ENCODE measurements at regions not wholly inside any gene's neighbourhood (a gene's known extent, or its start where the extent isn't known, plus 50 kb on each side); places are given as distances from the start of the nearest gene placed in this dataset.

DNA sequence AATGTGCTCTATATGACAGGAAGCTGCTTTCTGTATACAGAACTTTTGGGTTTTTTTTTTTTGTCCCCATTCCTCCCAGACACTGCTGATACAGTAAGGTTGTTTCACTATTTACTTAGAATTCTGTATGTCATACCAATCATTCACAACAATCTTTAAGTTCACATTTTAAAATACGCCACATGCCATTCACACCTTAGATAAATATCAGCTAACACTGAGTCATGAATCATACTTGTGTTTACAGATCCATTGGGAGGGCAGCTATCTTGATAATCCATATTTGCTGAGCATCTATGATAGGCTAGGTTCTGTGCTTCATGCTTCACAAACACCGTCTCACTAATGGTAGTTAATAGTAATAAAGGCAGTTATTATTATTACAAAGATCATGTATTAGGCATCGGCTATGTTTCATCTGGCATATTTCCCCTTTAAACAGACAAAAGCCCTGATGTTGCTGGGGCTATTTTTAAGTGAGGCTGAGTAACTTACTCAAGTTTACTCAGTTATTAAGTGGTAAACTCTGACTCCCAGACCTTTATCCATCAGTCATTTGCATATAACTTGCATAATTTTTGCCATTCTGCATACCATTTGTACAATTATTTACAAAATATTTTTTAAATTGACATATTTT lies 152.2 kb upstream of the HMHB1 start:
- H3K36me3 Mint-ChIP-seq, result no peaks in the 10 kb centered on the region
- peaks cover 0 to 2% of the 10 kb centered on the region in 2 donors for H3K27me3 Mint-ChIP-seq
- H3K27ac Mint-ChIP-seq, result no peak overlapping the region
- peaks cover 2% of the 10 kb centered on the region for H3K9me3 Mint-ChIP-seq
- DNase-seq (ENCODE audit: low spot score), result no peak
- peaks cover 5 to 7% of the 10 kb centered on the region in 2 donors for H3K4me1 Mint-ChIP-seq (ENCODE audit: low read depth in 2 of 2)
- no peak overlapping the region for H3K4me3 Mint-ChIP-seq
- ATAC-seq, result no peak

DNA sequence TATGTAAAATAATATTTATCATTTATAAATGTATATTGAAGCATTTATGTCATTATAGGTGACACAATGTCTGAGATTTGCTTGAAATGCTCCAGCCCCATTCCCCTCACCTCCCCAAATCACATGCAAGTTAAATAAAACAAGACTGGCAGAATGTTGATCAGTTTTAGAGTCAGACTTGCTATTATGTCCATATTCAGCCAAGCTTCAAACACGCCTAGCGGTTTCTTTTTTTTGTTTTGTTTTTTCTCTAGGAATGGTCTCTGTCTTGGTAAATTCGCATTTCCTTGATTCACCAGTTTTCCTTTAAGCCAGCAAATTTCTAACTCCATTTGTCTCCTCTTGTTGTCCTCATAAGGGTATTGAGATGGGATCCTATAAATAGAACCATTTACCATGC lies 153.0 kb upstream of the HMHB1 start:
- Mint-ChIP-seq H3K36me3 (no peaks in the 10 kb centered on the region), H3K27ac (no peak overlapping the region), H3K9me3 (peaks cover 2% of the 10 kb centered on the region), H3K4me3 (no peak overlapping the region), H3K4me1 (ENCODE audit: low read depth in 2 of 2) (peaks cover 5 to 7% of the 10 kb centered on the region in 2 donors), H3K27me3 (peaks cover 0 to 2% of the 10 kb centered on the region in 2 donors)
- DNase-seq (ENCODE audit: low spot score), result no peak
- ATAC-seq, result no peak

DNA sequence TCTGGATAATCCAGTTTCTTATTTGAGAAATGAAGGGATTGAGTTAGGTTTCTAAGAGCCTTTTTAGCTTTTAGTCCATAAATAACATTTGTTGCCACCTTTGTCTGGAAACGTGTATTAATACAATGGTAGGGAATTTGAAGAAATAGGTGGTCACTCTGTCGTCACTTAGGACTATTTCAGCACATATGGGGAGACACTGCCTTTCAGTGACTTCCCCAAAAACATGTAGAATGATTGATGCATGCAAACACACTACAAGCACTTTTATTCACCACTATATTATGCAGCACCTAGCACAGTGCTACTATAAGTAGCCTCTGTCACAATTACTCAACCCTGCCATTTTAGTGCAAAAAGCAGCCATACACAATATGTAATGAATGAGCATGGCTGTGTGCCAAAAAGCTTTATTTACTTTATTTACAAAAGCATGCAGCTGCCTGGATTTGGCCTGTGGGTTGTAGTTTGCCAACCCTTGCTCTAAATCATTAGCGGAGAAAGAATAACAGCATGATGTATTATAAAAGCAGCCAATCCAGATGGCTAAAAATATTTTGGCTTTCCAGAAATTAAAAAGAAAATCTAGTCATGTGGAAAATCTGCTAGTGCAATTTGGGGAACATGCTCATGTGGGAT lies 154.2 kb upstream of the HMHB1 start:
- peaks cover 14 to 19% of the 10 kb centered on the region in 2 donors for H3K4me1 Mint-ChIP-seq (ENCODE audit: low read depth in 2 of 2)

DNA sequence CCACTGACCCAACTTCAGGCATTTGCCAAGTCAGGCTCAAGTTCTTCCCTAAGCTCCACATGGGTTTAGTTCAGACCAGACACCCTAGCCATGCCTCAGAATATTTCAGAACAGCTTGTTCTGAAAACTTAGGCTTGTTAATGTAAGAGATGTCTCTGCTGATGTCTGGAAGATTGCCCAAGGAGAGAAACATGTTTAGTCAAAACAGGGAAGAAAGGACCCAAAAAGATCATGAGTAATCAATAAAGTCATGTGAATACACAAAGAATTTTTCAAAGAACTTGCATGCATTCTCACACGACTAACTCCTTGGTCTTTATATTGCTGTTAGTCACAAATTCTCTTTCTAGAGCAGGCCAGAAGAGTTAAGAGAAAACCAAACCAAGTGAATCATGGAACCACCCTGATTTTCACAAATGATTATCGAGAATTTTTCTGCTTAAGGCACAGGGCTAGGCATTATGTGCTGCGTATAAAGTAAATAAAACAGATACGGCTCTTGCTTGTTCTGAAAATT lies 158.1 kb upstream of the HMHB1 start:
- Mint-ChIP-seq H3K9me3 (no peaks in the 10 kb centered on the region), H3K36me3 (no peaks in the 10 kb centered on the region), H3K4me1 (ENCODE audit: low read depth in 2 of 2) (peaks cover 27 to 33% of the 10 kb centered on the region in 2 donors), H3K27ac (peak overlapping the region; percentile 5 to 36), H3K4me3 (no peak overlapping the region), H3K27me3 (no peaks in the 10 kb centered on the region)
- DNase-seq (ENCODE audit: low spot score) (no peak), ATAC-seq (no peak)

More for the DNA sequence above, 154.2 kb upstream of the HMHB1 start:
- Mint-ChIP-seq H3K9me3 (peaks cover 2% of the 10 kb centered on the region), H3K27ac (no peak overlapping the region), H3K36me3 (no peaks in the 10 kb centered on the region), H3K27me3 (peaks cover 0 to 2% of the 10 kb centered on the region in 2 donors), H3K4me3 (no peak overlapping the region)
- DNase-seq (ENCODE audit: low spot score) (no peak), ATAC-seq (no peak)

DNA sequence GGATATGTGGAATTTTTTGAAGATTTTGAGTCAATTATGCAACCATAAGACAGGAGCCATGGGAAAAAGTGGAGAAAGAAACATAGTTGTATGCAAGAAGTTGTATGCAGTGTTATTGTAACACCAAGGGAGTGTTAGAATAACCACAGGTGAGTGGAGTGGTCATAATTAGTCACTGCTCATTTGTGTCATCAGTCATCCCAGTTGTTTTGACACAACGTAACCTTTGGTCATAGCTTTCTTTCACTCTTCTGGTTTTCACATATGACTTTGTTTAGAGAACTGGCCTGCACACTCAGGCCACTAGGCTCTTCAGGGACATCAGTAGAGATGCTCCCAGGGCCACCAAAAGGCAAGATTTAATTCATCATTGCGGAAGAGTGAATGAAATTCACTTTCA lies 158.7 kb upstream of the HMHB1 start:
- ATAC-seq (peak; percentile 85 to 89), DNase-seq (ENCODE audit: low spot score) (no peak)
- peak overlapping the region; percentile 16 for H3K4me3 Mint-ChIP-seq

DNA sequence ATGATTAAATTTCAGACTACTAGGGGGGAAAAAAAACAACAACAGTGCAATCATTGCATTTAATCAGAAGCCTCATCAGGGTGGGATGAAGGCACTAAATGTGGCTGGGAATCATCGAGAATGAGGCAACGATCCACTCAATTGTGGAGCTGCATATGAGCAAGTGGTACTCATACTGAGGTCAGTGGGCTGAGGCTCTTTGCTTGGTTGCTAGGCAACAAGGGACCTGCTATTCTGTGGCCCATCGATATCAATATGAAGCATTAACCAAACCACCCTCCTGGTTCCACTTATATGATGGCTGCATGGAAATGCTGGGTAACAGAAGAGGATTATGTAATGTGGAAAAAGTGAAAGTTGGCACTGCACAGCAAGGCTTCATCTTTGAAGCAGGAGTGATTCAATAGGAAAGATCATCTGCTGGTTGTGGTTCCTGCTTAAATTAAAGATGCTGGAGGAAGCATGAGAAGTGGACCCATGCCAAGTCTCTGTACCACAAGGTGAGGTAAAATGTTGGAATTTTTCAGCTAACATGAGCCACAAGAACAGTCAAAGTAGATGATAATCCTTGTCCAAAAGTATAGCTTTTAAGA lies 159.8 kb upstream of the HMHB1 start:
- Mint-ChIP-seq H3K4me3 (peak overlapping the region; percentile 45), H3K27ac (peak overlapping the region; percentile 5 to 57), H3K27me3 (no peaks in the 10 kb centered on the region), H3K36me3 (no peaks in the 10 kb centered on the region), H3K4me1 (ENCODE audit: low read depth in 2 of 2) (peaks cover 33 to 37% of the 10 kb centered on the region in 2 donors), H3K9me3 (no peaks in the 10 kb centered on the region)
- DNase-seq (ENCODE audit: low spot score) (no peak), ATAC-seq (peak; percentile 67 to 73)

More for the DNA sequence above, 158.7 kb upstream of the HMHB1 start:
- Mint-ChIP-seq H3K9me3 (no peaks in the 10 kb centered on the region), H3K27ac (peak overlapping the region; percentile 5 to 36), H3K36me3 (no peaks in the 10 kb centered on the region), H3K4me1 (ENCODE audit: low read depth in 2 of 2) (peaks cover 32 to 37% of the 10 kb centered on the region in 2 donors), H3K27me3 (no peaks in the 10 kb centered on the region)

DNA sequence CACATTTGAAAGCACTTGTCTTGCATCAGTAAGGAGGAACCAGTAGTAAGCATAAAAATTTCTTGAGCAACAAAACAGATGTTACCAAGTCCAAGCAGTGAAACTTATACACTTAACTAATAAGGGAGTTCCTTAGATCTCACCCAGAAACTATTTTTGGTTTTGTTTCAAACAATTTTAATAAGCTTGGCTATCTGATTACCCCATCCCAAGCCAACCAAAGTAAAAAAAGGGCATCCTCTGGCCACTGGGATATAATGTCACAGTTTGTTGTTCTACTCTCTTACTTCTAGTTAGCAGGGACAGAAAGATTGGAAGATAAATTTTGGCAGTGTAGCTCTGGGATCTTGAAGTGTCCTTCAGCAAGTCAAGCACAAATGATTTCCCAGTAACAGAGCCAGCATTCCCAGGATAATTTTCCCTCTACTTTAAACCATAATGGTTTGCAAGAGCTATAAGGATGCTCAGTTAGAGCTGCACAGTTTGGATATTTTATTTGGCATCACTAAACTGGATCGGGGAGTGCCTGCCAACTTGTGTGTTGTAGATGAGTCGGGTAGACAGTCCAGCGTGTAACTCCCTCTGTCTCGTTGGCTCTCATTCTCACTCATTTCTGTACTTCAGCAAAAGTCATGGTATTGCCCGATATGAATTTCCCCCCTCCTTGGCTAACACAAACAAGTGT lies 161.9 kb upstream of the HMHB1 start:
- no peaks in the 10 kb centered on the region for H3K36me3 Mint-ChIP-seq
- H3K27ac Mint-ChIP-seq, result peak overlapping the region in 1 of 2 donors; percentile 59
- peak overlapping the region; percentile 9 for H3K4me3 Mint-ChIP-seq
- H3K27me3 Mint-ChIP-seq, result no peaks in the 10 kb centered on the region
- ATAC-seq, result peak in 1 of 2 donors; percentile 57
- no peaks in the 10 kb centered on the region for H3K9me3 Mint-ChIP-seq
- no peak for DNase-seq (ENCODE audit: low spot score)
- peaks cover 36 to 37% of the 10 kb centered on the region in 2 donors for H3K4me1 Mint-ChIP-seq (ENCODE audit: low read depth in 2 of 2)

DNA sequence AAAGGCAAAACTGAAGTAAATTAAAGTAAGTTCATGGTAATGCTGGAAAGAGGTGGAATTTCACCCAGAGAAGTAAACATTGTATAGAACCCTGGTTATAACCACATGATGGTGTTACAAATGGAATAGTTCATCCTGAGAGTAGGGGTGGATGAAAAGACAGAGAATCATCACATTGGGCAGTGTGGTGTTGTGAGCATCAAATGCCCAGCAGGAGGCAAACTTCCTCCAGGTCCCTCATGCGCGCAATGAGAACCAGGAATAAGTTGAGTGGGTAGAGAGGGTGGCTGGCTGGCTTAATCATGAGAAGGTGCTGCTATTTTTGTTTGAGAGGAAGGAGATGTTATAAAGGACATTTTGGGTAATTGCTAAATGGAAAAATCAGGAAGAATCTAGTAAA lies 163.3 kb upstream of the HMHB1 start:
- Mint-ChIP-seq H3K27ac (peak overlapping the region in 1 of 2 donors; percentile 53), H3K36me3 (no peaks in the 10 kb centered on the region), H3K4me3 (no peak overlapping the region), H3K4me1 (ENCODE audit: low read depth in 2 of 2) (peaks cover 34 to 35% of the 10 kb centered on the region in 2 donors), H3K27me3 (no peaks in the 10 kb centered on the region), H3K9me3 (no peaks in the 10 kb centered on the region)
- ATAC-seq, result no peak
- no peak for DNase-seq (ENCODE audit: low spot score)

DNA sequence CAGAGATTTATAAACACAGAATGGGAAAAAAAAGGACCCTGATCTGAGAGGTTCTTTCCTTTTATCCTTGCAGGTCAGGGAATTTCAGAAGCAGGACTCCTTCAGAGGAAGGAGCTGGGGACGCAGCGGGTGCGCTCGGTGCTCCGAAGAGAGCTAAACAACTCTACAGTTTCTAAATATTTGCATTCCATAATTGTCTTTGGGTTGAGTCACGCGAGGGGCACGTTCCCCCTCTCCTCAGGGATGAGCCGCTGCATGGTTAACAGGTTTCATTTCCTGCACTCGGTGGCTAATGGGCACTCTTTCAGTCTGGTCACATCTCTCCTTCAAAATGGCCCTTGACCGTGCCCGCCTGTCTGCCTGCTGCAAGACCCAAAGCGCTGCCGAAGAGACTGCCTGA lies 165.0 kb upstream of the HMHB1 start:
- Mint-ChIP-seq H3K9me3 (no peaks in the 10 kb centered on the region), H3K36me3 (no peaks in the 10 kb centered on the region), H3K27me3 (no peaks in the 10 kb centered on the region), H3K4me1 (ENCODE audit: low read depth in 2 of 2) (peaks cover 17 to 22% of the 10 kb centered on the region in 2 donors), H3K27ac (no peak overlapping the region), H3K4me3 (no peak overlapping the region)
- no peak for DNase-seq (ENCODE audit: low spot score)
- ATAC-seq, result no peak

DNA sequence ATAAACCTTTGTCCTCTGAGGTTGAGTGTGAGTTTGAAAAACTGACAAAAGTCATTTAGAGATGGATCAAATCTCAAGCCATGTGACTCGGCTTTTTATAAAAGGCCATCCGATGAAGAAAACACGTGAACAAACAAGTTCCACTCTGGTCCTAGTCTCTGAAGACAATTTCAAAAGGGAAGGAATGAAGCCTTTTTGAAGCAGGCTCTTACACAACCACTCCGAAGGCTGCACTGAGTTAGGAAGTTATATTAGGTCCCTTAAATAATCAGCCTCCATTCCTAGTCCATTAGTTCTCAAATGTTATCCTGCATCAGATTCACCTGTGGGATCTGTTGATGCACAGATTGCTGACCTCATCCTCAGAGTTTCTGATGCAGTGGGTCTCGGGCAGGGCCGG lies 166.6 kb upstream of the HMHB1 start:
- peaks cover 10 to 20% of the 10 kb centered on the region in 2 donors for H3K4me1 Mint-ChIP-seq (ENCODE audit: low read depth in 2 of 2)
- DNase-seq (ENCODE audit: low spot score), result no peak
- H3K27me3 Mint-ChIP-seq, result no peaks in the 10 kb centered on the region
- no peak for ATAC-seq
- no peaks in the 10 kb centered on the region for H3K9me3 Mint-ChIP-seq
- H3K27ac Mint-ChIP-seq, result peak overlapping the region in 1 of 2 donors; percentile 61
- no peaks in the 10 kb centered on the region for H3K36me3 Mint-ChIP-seq
- no peak overlapping the region for H3K4me3 Mint-ChIP-seq

DNA sequence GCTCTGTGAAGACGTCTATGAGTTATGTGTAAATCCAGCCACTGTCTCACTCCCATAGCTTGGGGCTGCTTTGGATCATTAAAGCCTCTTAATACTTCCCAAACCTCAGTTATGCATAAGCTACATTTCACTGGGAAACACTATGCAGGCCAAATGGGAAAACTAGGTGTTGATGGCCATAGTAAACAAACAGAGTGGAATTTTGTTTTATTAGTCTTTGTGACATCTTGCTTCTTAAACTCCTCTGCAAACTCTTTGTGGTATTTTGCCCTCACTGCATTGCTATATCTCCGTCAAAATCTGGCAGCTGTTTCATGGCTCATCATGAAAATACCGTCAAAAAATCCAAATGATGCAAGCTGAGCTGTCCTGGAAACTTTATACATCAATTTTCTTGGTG lies 167.2 kb upstream of the HMHB1 start:
- no peak overlapping the region for H3K27ac Mint-ChIP-seq
- no peak for ATAC-seq
- H3K36me3 Mint-ChIP-seq, result no peaks in the 10 kb centered on the region
- no peaks in the 10 kb centered on the region for H3K27me3 Mint-ChIP-seq
- H3K4me3 Mint-ChIP-seq, result no peak overlapping the region
- H3K4me1 Mint-ChIP-seq (ENCODE audit: low read depth in 2 of 2), result peaks cover 4 to 14% of the 10 kb centered on the region in 2 donors
- no peak for DNase-seq (ENCODE audit: low spot score)
- H3K9me3 Mint-ChIP-seq, result no peaks in the 10 kb centered on the region

DNA sequence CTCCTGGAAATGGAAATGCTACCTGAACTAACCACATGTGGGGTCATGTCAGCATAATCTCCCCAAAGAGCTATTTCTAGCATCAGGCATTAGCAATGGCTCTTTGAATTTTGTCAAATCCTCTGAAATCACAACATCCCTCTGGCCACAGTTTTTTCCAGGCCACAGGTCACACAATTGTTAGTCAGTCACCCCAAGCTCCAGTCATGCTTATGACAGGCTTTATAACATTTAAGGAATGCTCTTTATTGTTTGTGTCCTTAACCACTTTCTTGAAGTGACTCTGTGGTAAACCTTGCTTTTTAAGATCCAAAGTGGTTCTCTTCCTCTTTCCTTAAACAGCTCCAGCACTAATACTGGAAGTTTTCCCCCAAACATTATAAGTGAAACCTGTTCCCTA lies 169.2 kb upstream of the HMHB1 start:
- Mint-ChIP-seq H3K9me3 (no peaks in the 10 kb centered on the region), H3K36me3 (no peaks in the 10 kb centered on the region), H3K27ac (no peak overlapping the region), H3K4me3 (no peak overlapping the region), H3K4me1 (ENCODE audit: low read depth in 2 of 2) (peaks cover 0 to 3% of the 10 kb centered on the region in 2 donors), H3K27me3 (no peaks in the 10 kb centered on the region)
- no peak for ATAC-seq
- DNase-seq (ENCODE audit: low spot score), result no peak

DNA sequence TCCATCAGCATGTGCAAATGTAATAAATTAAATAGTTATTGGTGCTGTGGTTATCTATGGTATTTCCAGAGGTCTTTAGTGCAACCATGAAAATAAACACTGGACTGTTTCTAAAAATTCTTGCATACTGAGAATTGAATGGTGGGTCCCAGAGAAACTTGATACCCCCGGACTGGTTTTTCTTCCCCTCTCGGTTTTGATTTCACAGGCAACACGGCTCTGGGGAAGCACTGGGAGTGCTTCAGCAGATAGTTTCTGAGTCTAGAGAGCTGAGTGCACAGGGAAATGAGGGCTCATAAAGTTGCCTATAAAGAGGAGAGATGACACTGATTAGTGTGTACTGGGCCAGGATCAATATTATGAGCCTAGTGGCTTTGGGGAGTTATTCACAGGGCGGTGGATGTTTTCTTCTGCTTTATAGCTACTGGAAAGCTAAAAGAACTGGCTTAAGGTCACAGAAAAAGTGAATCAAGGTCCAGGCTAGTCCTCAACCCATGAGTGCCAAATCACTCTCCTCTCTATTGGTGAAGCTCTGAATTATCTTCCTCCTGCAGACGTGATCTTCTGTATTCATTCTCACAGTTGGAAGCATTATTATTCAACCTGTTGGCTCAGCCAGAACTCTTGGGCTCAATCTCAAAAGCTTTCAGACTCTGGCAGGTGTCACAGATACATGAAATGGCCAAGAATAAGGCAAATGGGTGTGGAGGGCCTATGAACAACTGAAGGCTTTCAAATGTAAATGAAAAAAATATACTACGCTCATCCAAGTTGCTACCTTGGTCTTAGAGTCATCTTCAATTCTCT lies 170.2 kb upstream of the HMHB1 start:
- H3K36me3 Mint-ChIP-seq, result no peaks in the 10 kb centered on the region
- no peak for ATAC-seq
- no peak overlapping the region for H3K27ac Mint-ChIP-seq
- H3K4me3 Mint-ChIP-seq, result no peak overlapping the region
- H3K4me1 Mint-ChIP-seq (ENCODE audit: low read depth in 2 of 2), result peaks cover 0 to 3% of the 10 kb centered on the region in 2 donors
- no peaks in the 10 kb centered on the region for H3K27me3 Mint-ChIP-seq
- no peaks in the 10 kb centered on the region for H3K9me3 Mint-ChIP-seq
- DNase-seq (ENCODE audit: low spot score), result no peak

Measured in natural killer cell treated with Interleukin-12 subunit alpha and Interleukin-12 subunit beta and Interleukin-15 and Interleukin-18, amount 100 ng/mL, for 72 hours (primary cell).